ENCODE measurements at regions not wholly inside any gene's neighbourhood (a gene's known extent, or its start where the extent isn't known, plus 50 kb on each side); places are given as distances from the start of the nearest gene placed in this dataset.

DNA sequence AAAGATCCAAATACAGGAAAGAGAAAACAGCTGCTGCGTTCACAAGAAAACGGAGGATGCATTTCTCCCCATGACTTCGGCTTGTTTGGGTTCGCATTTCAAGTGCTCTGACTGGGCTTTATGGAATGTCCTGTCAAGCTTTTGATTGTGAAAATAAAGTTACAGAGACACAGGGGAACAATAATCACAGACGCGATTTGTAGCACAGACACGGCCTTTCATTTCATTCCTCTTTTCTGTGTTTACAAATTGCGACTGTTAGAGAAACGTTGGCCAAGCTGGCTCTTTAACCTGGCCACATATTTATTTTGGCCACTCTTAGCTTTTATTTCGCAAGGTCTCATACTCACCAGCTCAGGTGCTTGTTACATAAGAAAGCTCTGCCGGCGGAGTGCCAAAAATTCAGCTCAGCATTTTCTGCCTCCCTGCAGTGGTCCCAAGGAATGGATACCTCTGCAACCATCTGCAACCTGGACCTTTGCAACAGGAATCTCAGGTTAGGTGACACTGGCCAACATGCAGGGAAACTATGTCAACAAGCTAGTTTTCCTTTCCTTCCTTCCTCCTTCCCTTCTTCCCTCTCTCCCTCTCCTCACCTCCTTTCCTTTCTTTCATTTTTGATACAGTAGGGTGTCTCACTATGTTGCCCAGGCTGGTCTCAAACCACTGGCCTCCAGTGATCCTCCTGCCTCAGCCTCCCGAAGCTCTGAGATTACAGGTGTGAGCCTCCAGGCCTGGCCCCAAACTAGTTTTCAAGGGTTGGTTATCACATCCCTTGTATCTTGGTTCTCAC, 58.2 kb upstream of the SLC45A1 start:
- TF ChIP-seq, protein P1, sequence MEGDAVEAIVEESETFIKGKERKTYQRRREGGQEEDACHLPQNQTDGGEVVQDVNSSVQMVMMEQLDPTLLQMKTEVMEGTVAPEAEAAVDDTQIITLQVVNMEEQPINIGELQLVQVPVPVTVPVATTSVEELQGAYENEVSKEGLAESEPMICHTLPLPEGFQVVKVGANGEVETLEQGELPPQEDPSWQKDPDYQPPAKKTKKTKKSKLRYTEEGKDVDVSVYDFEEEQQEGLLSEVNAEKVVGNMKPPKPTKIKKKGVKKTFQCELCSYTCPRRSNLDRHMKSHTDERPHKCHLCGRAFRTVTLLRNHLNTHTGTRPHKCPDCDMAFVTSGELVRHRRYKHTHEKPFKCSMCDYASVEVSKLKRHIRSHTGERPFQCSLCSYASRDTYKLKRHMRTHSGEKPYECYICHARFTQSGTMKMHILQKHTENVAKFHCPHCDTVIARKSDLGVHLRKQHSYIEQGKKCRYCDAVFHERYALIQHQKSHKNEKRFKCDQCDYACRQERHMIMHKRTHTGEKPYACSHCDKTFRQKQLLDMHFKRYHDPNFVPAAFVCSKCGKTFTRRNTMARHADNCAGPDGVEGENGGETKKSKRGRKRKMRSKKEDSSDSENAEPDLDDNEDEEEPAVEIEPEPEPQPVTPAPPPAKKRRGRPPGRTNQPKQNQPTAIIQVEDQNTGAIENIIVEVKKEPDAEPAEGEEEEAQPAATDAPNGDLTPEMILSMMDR (IDR thresholded peaks at IDR 0.05; ENCODE audit: unreplicated experiment): no peak
- H3K27ac Mint-ChIP-seq (ENCODE audit: unreplicated experiment): peak overlapping the region; percentile 82
- peak overlapping the region; percentile 10 for H3K4me3 Mint-ChIP-seq (ENCODE audit: low read depth, unreplicated experiment)
- no TSS peak for BruUV-seq (replicated peaks)
- H3K9me3 Mint-ChIP-seq (ENCODE audit: low read depth, unreplicated experiment): peaks cover 3% of the 10 kb centered on the region
- peaks cover 38% of the 10 kb centered on the region for H3K4me1 Mint-ChIP-seq (ENCODE audit: low read depth, unreplicated experiment)
- CTCF ChIA-PET: interaction anchor here (0.9 to 1.5 kb wide), 5 partner anchors 55 to 285 kb away, joined by 3 to 5 read pairs (median 3); no protein-coding TSS in a partner anchor
- peaks cover 17% of the 10 kb centered on the region for H3K36me3 Mint-ChIP-seq (ENCODE audit: insufficient read depth, unreplicated experiment)
- no peaks in the 10 kb centered on the region for H3K27me3 Mint-ChIP-seq (ENCODE audit: unreplicated experiment)
- DNase-seq: peak; percentile 66
- intact Hi-C loops (cut with micrococcal nuclease; ENCODE audit: unreplicated experiment): loop anchor here (5.0 to 10.0 kb wide), 4 partner anchors 55 to 232 kb away; partner anchors contain the start of genes ERRFI1 and SLC45A1

DNA sequence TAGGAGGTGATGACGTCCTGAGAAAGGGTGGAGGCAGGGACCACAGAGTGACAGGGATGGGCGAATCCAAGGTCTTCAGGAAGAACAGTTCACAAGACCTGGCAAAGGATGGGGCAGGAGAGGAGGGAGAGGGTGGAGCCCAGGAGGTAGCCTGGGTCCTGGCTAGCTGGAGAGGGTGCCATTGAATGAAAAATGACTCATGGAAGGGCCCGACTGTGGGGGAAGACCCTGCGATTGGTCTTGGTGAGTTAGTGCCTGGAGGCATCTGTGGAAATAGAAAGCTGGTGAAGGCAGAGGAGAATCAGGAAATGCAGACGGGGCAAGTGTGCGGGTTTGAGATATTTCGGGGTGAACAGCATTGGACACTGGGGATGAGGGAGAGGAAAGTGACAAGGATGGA, 60.3 kb upstream of the SLC45A1 start:
- TF ChIP-seq, protein P1 (IDR thresholded peaks at IDR 0.05; ENCODE audit: unreplicated experiment): no peak
- Mint-ChIP-seq H3K36me3 (ENCODE audit: insufficient read depth, unreplicated experiment) (peaks cover 17% of the 10 kb centered on the region), H3K27me3 (ENCODE audit: unreplicated experiment) (no peaks in the 10 kb centered on the region), H3K27ac (ENCODE audit: unreplicated experiment) (peak overlapping the region; percentile 95), H3K4me3 (ENCODE audit: low read depth, unreplicated experiment) (peak overlapping the region; percentile 29), H3K4me1 (ENCODE audit: low read depth, unreplicated experiment) (peaks cover 38% of the 10 kb centered on the region), H3K9me3 (ENCODE audit: low read depth, unreplicated experiment) (peaks cover 3% of the 10 kb centered on the region)
- intact Hi-C loops (cut with micrococcal nuclease; ENCODE audit: unreplicated experiment): loop anchor here (5.0 to 10.0 kb wide), 4 partner anchors 55 to 230 kb away; partner anchors contain the start of genes ERRFI1 and SLC45A1
- BruUV-seq (replicated peaks): no TSS peak
- DNase-seq: no peak
- CTCF ChIA-PET: no interaction called here

GRCh38 chr1:8256321-8256720, 61.6 kb upstream of the SLC45A1 start:
- intact Hi-C loops (cut with micrococcal nuclease; ENCODE audit: unreplicated experiment): loop anchor here (5.0 to 10.0 kb wide), 4 partner anchors 54 to 229 kb away; partner anchors contain the start of genes ERRFI1 and SLC45A1
- Mint-ChIP-seq H3K4me3 (ENCODE audit: low read depth, unreplicated experiment) (no peak overlapping the region), H3K27me3 (ENCODE audit: unreplicated experiment) (no peaks in the 10 kb centered on the region), H3K27ac (ENCODE audit: unreplicated experiment) (peak overlapping the region; percentile 28), H3K4me1 (ENCODE audit: low read depth, unreplicated experiment) (peaks cover 35% of the 10 kb centered on the region), H3K36me3 (ENCODE audit: insufficient read depth, unreplicated experiment) (peaks cover 17% of the 10 kb centered on the region), H3K9me3 (ENCODE audit: low read depth, unreplicated experiment) (peaks cover 3% of the 10 kb centered on the region)
- no peak for DNase-seq
- no TSS peak for BruUV-seq (replicated peaks)
- CTCF ChIA-PET: no interaction called here
- TF ChIP-seq, protein P1 (IDR thresholded peaks at IDR 0.05; ENCODE audit: unreplicated experiment): no peak

- peaks cover 29% of the 10 kb centered on the region for H3K4me1 Mint-ChIP-seq (ENCODE audit: low read depth, unreplicated experiment)
- H3K4me3 Mint-ChIP-seq (ENCODE audit: low read depth, unreplicated experiment): no peak overlapping the region
- peak overlapping the region; percentile 28 for H3K27ac Mint-ChIP-seq (ENCODE audit: unreplicated experiment)
- H3K9me3 Mint-ChIP-seq (ENCODE audit: low read depth, unreplicated experiment): peaks cover 3% of the 10 kb centered on the region
- intact Hi-C loops (cut with micrococcal nuclease; ENCODE audit: unreplicated experiment): loop anchor here (5.0 to 10.0 kb wide), 4 partner anchors 53 to 228 kb away; partner anchors contain the start of genes ERRFI1 and SLC45A1
- CTCF ChIA-PET: no interaction called here
- TF ChIP-seq, protein P1 (IDR thresholded peaks at IDR 0.05; ENCODE audit: unreplicated experiment): no peak
- H3K36me3 Mint-ChIP-seq (ENCODE audit: insufficient read depth, unreplicated experiment): peaks cover 17% of the 10 kb centered on the region
- no peak for DNase-seq
- BruUV-seq (replicated peaks): no TSS peak
- H3K27me3 Mint-ChIP-seq (ENCODE audit: unreplicated experiment): no peaks in the 10 kb centered on the region
These were observed 62.2 kb upstream of the SLC45A1 start for GRCh38 chr1:8255712-8256111.

Data from Calu3 (cell line).